ENCODE measurements at regions not wholly inside any gene's neighbourhood (a gene's known extent, or its start where the extent isn't known, plus 50 kb on each side); places are given as distances from the start of the nearest gene placed in this dataset.

GRCh38 chr11:88421530-88421929 lies 84.0 kb upstream of the CTSC start:
- TF ChIP-seq, protein P1, sequence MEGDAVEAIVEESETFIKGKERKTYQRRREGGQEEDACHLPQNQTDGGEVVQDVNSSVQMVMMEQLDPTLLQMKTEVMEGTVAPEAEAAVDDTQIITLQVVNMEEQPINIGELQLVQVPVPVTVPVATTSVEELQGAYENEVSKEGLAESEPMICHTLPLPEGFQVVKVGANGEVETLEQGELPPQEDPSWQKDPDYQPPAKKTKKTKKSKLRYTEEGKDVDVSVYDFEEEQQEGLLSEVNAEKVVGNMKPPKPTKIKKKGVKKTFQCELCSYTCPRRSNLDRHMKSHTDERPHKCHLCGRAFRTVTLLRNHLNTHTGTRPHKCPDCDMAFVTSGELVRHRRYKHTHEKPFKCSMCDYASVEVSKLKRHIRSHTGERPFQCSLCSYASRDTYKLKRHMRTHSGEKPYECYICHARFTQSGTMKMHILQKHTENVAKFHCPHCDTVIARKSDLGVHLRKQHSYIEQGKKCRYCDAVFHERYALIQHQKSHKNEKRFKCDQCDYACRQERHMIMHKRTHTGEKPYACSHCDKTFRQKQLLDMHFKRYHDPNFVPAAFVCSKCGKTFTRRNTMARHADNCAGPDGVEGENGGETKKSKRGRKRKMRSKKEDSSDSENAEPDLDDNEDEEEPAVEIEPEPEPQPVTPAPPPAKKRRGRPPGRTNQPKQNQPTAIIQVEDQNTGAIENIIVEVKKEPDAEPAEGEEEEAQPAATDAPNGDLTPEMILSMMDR (IDR thresholded peaks at IDR 0.05; ENCODE audit: low read depth, low read length, missing input control) = no peak
- TF ChIP-seq, protein P2, sequence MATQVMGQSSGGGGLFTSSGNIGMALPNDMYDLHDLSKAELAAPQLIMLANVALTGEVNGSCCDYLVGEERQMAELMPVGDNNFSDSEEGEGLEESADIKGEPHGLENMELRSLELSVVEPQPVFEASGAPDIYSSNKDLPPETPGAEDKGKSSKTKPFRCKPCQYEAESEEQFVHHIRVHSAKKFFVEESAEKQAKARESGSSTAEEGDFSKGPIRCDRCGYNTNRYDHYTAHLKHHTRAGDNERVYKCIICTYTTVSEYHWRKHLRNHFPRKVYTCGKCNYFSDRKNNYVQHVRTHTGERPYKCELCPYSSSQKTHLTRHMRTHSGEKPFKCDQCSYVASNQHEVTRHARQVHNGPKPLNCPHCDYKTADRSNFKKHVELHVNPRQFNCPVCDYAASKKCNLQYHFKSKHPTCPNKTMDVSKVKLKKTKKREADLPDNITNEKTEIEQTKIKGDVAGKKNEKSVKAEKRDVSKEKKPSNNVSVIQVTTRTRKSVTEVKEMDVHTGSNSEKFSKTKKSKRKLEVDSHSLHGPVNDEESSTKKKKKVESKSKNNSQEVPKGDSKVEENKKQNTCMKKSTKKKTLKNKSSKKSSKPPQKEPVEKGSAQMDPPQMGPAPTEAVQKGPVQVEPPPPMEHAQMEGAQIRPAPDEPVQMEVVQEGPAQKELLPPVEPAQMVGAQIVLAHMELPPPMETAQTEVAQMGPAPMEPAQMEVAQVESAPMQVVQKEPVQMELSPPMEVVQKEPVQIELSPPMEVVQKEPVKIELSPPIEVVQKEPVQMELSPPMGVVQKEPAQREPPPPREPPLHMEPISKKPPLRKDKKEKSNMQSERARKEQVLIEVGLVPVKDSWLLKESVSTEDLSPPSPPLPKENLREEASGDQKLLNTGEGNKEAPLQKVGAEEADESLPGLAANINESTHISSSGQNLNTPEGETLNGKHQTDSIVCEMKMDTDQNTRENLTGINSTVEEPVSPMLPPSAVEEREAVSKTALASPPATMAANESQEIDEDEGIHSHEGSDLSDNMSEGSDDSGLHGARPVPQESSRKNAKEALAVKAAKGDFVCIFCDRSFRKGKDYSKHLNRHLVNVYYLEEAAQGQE (IDR thresholded peaks at IDR 0.05) = no peak
- TF ChIP-seq FOXA1 (IDR thresholded peaks at IDR 0.05) (no peak), RAD21 (IDR thresholded peaks at IDR 0.05) (no peak)
